Natural killer cell (primary cell): ENCODE measurements at regions not wholly inside any gene's neighbourhood (a gene's known extent, or its start where the extent isn't known, plus 50 kb on each side); places are given as distances from the start of the nearest gene placed in this dataset.

Experiments
- ATAC-seq, 3 donors: fragments of 150-1000 bp in 2 of 3; fragments of 200-7000 bp in 1 of 3; cut with Tn5 transposase; 1 replicate in 1 of 3; 2 replicates in 2 of 3; pipeline ENCODE4 v1.10.0; 2021; ENCODE audit warnings: mild to moderate bottlenecking in 2 of 3, moderate library complexity in 2 of 3
- DNase-seq, 2 donors: peaks; one replicate each; pipeline versions ENCODE4 v3.0.0 to v3.0.0-alpha.2; 2013 to 2021; ENCODE audit warnings: mixed read lengths in 1 of 2
- H3K27ac ChIP-seq: one replicate; pipeline ENCODE4 v1.5.1; 2013; ENCODE audit warnings: mild to moderate bottlenecking, low read length
- H3K27me3 ChIP-seq: one replicate; pipeline ENCODE4 v1.6.1; 2013; ENCODE audit warnings: low read length; ENCODE audit not compliant: control insufficient read depth, insufficient read depth
- H3K36me3 ChIP-seq: one replicate; pipeline ENCODE4 v1.6.1; 2013; ENCODE audit warnings: low read length; ENCODE audit not compliant: control insufficient read depth, insufficient read depth
- H3K4me1 ChIP-seq: one replicate; pipeline ENCODE4 v1.6.1; 2013; ENCODE audit warnings: low read length; ENCODE audit not compliant: control insufficient read depth, insufficient read depth
- H3K4me3 ChIP-seq: one replicate; pipeline ENCODE4 v1.5.1; 2013; ENCODE audit warnings: low read length
- H3K9me3 ChIP-seq: one replicate; pipeline ENCODE4 v1.6.1; 2013; ENCODE audit warnings: low read length; ENCODE audit not compliant: control insufficient read depth, insufficient read depth
- H3K27ac Mint-ChIP-seq, 2 donors: one replicate each; pipeline ENCODE4 v1.8.0; 2022; ENCODE audit warnings: mild to moderate bottlenecking in 2 of 2, mixed read lengths in 2 of 2, moderate library complexity in 1 of 2
- H3K27me3 Mint-ChIP-seq, 2 donors: one replicate each; pipeline ENCODE4 v1.8.0; 2022; ENCODE audit warnings: low read depth in 2 of 2, mixed read lengths in 2 of 2
- H3K36me3 Mint-ChIP-seq: one replicate; pipeline ENCODE4 v1.8.0; 2022; ENCODE audit warnings: mixed read lengths
- H3K4me1 Mint-ChIP-seq, 2 donors: one replicate each; pipeline ENCODE4 v1.8.0; 2022; ENCODE audit warnings: mixed read lengths in 2 of 2
- H3K4me3 Mint-ChIP-seq: one replicate; pipeline ENCODE4 v1.8.0; 2022; ENCODE audit warnings: mild to moderate bottlenecking, moderate library complexity, mixed read lengths
- H3K9me3 Mint-ChIP-seq, 2 donors: one replicate each; pipeline ENCODE4 v1.8.0; 2022; ENCODE audit warnings: mixed read lengths in 2 of 2
- CTCF ChIP-seq: fragments of 200-600 bp; IDR thresholded peaks from one replicate; pipeline ENCODE4 v1.8.0; 2022; ENCODE audit warnings: antibody characterized with exemption
- WGBS: methylation state at CpG from one replicate; pipeline ENCODE4 v1.1.7; 2013; ENCODE audit warnings: missing lambda C conversion rate; ENCODE audit not compliant: insufficient coverage; 5-methylcytosine and 5-hydroxymethylcytosine counted together
- intact Hi-C: fragments of 100-400 bp; cut with micrococcal nuclease; formaldehyde crosslinking; loops from one replicate; pipeline ENCODE4 v1.14.2; 2022

- TF ChIP-seq CTCF, result no peak
- Histone ChIP-seq H3K27ac (no peak overlapping the region), H3K4me3 (no peak overlapping the region), H3K36me3 (no peaks in the 10 kb centered on the region), H3K27me3 (no peaks in the 10 kb centered on the region), H3K4me1 (no peaks in the 10 kb centered on the region), H3K9me3 (no peaks in the 10 kb centered on the region)
- Mint-ChIP-seq H3K4me1 (no peaks in the 10 kb centered on the region), H3K27me3 (peaks cover 0 to 2% of the 10 kb centered on the region in 2 donors), H3K9me3 (peaks cover 0 to 5% of the 10 kb centered on the region in 2 donors), H3K4me3 (no peak overlapping the region), H3K36me3 (no peaks in the 10 kb centered on the region), H3K27ac (no peak overlapping the region)
- 82% methylated on average over 1 of the region's 1 CpG for WGBS
- no peak for DNase-seq
- ATAC-seq, result no peak
- intact Hi-C loops, result no loop called here
These were observed 592.5 kb downstream of the NPHP4 start for GRCh38 chr1:5399771-5400170.

DNA sequence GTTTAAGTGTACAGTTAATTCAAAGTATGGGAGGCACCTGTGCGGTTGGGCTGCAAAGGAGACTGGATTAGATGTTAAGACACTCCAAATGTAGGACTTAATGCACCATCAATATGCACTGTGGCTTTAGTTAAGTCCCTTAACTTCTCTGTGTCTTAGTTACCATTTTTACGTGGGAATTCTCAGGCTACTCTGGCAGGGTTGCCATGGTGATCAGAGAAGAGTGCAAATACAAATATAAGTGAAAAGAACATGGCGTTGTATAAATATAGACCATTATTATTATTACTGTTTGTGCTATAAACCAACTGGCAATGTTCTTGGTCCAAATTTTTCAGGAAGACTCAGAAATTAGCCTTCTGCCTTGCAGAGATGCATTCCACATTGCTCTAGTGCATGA is 595.6 kb downstream of the NPHP4 start:
- ATAC-seq (no peak), DNase-seq (no peak)
- WGBS, result 100% methylated on average over 2 of the region's 3 CpGs
- Mint-ChIP-seq H3K9me3 (peaks cover 0 to 5% of the 10 kb centered on the region in 2 donors), H3K4me1 (no peaks in the 10 kb centered on the region), H3K27ac (no peak overlapping the region), H3K36me3 (no peaks in the 10 kb centered on the region), H3K4me3 (no peak overlapping the region), H3K27me3 (peaks cover 9 to 10% of the 10 kb centered on the region in 2 donors)
- intact Hi-C loops, result no loop called here
- no peak for TF ChIP-seq CTCF
- H3K36me3 ChIP-seq, result no peaks in the 10 kb centered on the region
- no peaks in the 10 kb centered on the region for H3K9me3 ChIP-seq
- no peaks in the 10 kb centered on the region for H3K27me3 ChIP-seq
- no peak overlapping the region for H3K4me3 ChIP-seq
- H3K4me1 ChIP-seq, result no peaks in the 10 kb centered on the region
- H3K27ac ChIP-seq, result no peak overlapping the region

DNA sequence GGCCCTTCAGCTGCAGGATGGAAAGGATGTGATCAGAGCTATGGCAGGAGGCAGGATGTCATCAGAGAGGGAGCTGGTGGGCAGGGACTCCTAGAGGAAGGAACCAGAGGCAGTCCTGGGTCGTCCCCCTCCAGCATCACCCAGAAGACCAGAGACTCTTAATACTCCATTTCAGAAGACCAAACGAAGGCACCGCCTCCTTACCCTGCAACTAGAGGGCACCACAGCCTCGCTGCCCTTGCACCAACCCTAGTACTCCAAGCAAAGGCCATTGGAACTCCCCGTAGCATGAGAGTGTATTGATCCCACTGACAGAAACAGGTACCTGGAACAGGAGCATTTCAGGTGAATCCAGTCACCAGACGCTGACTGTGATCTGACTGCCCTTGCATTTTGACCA is 598.1 kb downstream of the NPHP4 start:
- Mint-ChIP-seq H3K4me1 (peaks cover 2 to 6% of the 10 kb centered on the region in 2 donors), H3K9me3 (peaks cover 0 to 3% of the 10 kb centered on the region in 2 donors), H3K27ac (no peak overlapping the region), H3K4me3 (no peak overlapping the region), H3K27me3 (peaks cover 9 to 10% of the 10 kb centered on the region in 2 donors), H3K36me3 (no peaks in the 10 kb centered on the region)
- no peak for TF ChIP-seq CTCF
- ATAC-seq (no peak), DNase-seq (no peak)
- Histone ChIP-seq H3K27me3 (no peaks in the 10 kb centered on the region), H3K27ac (no peak overlapping the region), H3K4me3 (no peak overlapping the region), H3K4me1 (peaks cover 21% of the 10 kb centered on the region), H3K9me3 (no peaks in the 10 kb centered on the region), H3K36me3 (no peaks in the 10 kb centered on the region)
- 70% methylated on average over 6 of the region's 6 CpGs for WGBS
- intact Hi-C loops, result no loop called here

DNA sequence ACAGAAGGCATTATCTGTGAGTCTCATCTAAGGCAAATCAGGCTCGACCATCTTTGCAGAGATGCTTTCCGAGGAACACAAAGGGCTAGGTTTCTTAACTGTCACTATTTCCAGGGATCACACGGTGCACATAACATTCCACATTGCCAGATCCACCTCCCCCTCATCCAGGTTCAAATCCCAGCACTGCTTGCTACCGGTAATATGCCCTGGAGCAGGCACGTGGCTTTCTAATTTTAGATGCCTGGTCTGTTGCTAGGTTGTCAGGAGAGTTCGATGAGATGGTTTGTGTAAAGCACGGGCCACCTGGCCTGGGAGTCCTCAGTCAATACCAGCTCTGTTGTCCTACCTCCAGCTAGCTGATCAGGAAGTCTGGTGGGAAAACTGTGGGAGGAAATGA is 598.6 kb downstream of the NPHP4 start:
- Mint-ChIP-seq H3K4me3 (no peak overlapping the region), H3K9me3 (no peaks in the 10 kb centered on the region), H3K27me3 (peaks cover 8 to 9% of the 10 kb centered on the region in 2 donors), H3K36me3 (no peaks in the 10 kb centered on the region), H3K27ac (no peak overlapping the region), H3K4me1 (peaks cover 7 to 11% of the 10 kb centered on the region in 2 donors)
- no peak for DNase-seq
- no peak for TF ChIP-seq CTCF
- ATAC-seq, result no peak
- no peak overlapping the region for H3K4me3 ChIP-seq
- H3K36me3 ChIP-seq, result no peaks in the 10 kb centered on the region
- no peaks in the 10 kb centered on the region for H3K9me3 ChIP-seq
- 77% methylated on average over 7 of the region's 7 CpGs for WGBS
- no peaks in the 10 kb centered on the region for H3K27me3 ChIP-seq
- H3K27ac ChIP-seq, result no peak overlapping the region
- H3K4me1 ChIP-seq, result peaks cover 23% of the 10 kb centered on the region
- intact Hi-C loops, result no loop called here
